ENCODE measurements at regions not wholly inside any gene's neighbourhood (a gene's known extent, or its start where the extent isn't known, plus 50 kb on each side); places are given as distances from the start of the nearest gene placed in this dataset.

GRCh38 chr5:24053737-24054136 lies 546.3 kb downstream of the PRDM9 start:
- H3K4me3 Mint-ChIP-seq: no peak overlapping the region
- no peak for DNase-seq (ENCODE audit: low spot score in 2 of 2, unreplicated experiment in 2 of 2)
- H3K4me1 Mint-ChIP-seq: no peaks in the 10 kb centered on the region
- no peaks in the 10 kb centered on the region for H3K36me3 Mint-ChIP-seq
- H3K27ac Mint-ChIP-seq: no peak overlapping the region
- TF ChIP-seq CTCF (IDR thresholded peaks at IDR 0.05; ENCODE audit: unreplicated experiment): no peak
- peaks cover 17% of the 10 kb centered on the region for H3K9me3 Mint-ChIP-seq
- H3K27me3 Mint-ChIP-seq (ENCODE audit: low read depth): no peaks in the 10 kb centered on the region

GRCh38 chr5:24059006-24059405 lies 551.6 kb downstream of the PRDM9 start:
- no peak for DNase-seq (ENCODE audit: low spot score in 2 of 2, unreplicated experiment in 2 of 2)
- Mint-ChIP-seq H3K4me1 (no peaks in the 10 kb centered on the region), H3K9me3 (peaks cover 9% of the 10 kb centered on the region), H3K4me3 (no peak overlapping the region), H3K36me3 (no peaks in the 10 kb centered on the region), H3K27me3 (ENCODE audit: low read depth) (no peaks in the 10 kb centered on the region), H3K27ac (no peak overlapping the region)
- no peak for TF ChIP-seq CTCF (IDR thresholded peaks at IDR 0.05; ENCODE audit: unreplicated experiment)

- no peak for TF ChIP-seq CTCF (IDR thresholded peaks at IDR 0.05; ENCODE audit: unreplicated experiment)
- H3K9me3 Mint-ChIP-seq: peaks cover 8% of the 10 kb centered on the region
- DNase-seq (ENCODE audit: low spot score in 2 of 2, unreplicated experiment in 2 of 2): no peak
- no peak overlapping the region for H3K4me3 Mint-ChIP-seq
- no peaks in the 10 kb centered on the region for H3K27me3 Mint-ChIP-seq (ENCODE audit: low read depth)
- no peaks in the 10 kb centered on the region for H3K36me3 Mint-ChIP-seq
- H3K27ac Mint-ChIP-seq: no peak overlapping the region
- no peaks in the 10 kb centered on the region for H3K4me1 Mint-ChIP-seq
These were observed 552.3 kb downstream of the PRDM9 start for GRCh38 chr5:24059716-24060115.

- H3K27me3 Mint-ChIP-seq (ENCODE audit: low read depth): no peaks in the 10 kb centered on the region
These were observed 558.4 kb downstream of the PRDM9 start for GRCh38 chr5:24065779-24066178.

GRCh38 chr5:24067208-24067607 lies 559.8 kb downstream of the PRDM9 start:
- Mint-ChIP-seq H3K4me1 (no peaks in the 10 kb centered on the region), H3K4me3 (no peak overlapping the region), H3K27ac (no peak overlapping the region), H3K27me3 (ENCODE audit: low read depth) (no peaks in the 10 kb centered on the region), H3K36me3 (no peaks in the 10 kb centered on the region), H3K9me3 (peaks cover 11% of the 10 kb centered on the region)
- no peak for DNase-seq (ENCODE audit: low spot score in 2 of 2, unreplicated experiment in 2 of 2)
- no peak for TF ChIP-seq CTCF (IDR thresholded peaks at IDR 0.05; ENCODE audit: unreplicated experiment)

More at GRCh38 chr5:24065779-24066178, 558.4 kb downstream of the PRDM9 start:
- Mint-ChIP-seq H3K4me3 (no peak overlapping the region), H3K27ac (no peak overlapping the region), H3K36me3 (no peaks in the 10 kb centered on the region), H3K4me1 (no peaks in the 10 kb centered on the region), H3K9me3 (peaks cover 8% of the 10 kb centered on the region)
- TF ChIP-seq CTCF (IDR thresholded peaks at IDR 0.05; ENCODE audit: unreplicated experiment): no peak
- no peak for DNase-seq (ENCODE audit: low spot score in 2 of 2, unreplicated experiment in 2 of 2)

DNA sequence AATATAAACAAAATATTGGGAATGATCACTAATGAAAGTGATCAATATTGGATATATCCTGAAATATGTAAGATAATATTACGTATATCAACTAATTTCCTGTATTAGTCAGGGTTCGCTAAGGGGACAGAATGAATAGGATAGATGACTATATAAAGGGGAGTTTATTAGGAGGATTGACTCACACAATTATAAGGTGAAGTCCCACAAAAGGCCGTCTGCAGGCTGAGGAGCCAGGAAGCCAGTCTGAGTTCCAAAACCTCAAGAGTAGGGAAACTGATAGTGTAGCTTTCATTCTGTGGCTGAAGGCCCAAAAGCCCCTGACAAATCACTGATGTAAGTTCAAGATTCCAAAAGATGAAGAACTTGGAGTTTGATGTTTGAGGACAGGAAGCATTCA lies 561.1 kb downstream of the PRDM9 start:
- no peaks in the 10 kb centered on the region for H3K27me3 Mint-ChIP-seq (ENCODE audit: low read depth)
- no peak for TF ChIP-seq CTCF (IDR thresholded peaks at IDR 0.05; ENCODE audit: unreplicated experiment)
- peaks cover 11% of the 10 kb centered on the region for H3K9me3 Mint-ChIP-seq
- H3K4me1 Mint-ChIP-seq: no peaks in the 10 kb centered on the region
- no peak for DNase-seq (ENCODE audit: low spot score in 2 of 2, unreplicated experiment in 2 of 2)
- H3K4me3 Mint-ChIP-seq: no peak overlapping the region
- H3K36me3 Mint-ChIP-seq: no peaks in the 10 kb centered on the region
- H3K27ac Mint-ChIP-seq: no peak overlapping the region

Measured in mesothelial cell of epicardium (in vitro differentiated cells).